ENCODE measurements at regions not wholly inside any gene's neighbourhood (a gene's known extent, or its start where the extent isn't known, plus 50 kb on each side); places are given as distances from the start of the nearest gene placed in this dataset. TPM values are rescaled to one million over a fixed set of nuclear protein-coding genes. Genes with fewer than 3 reads are reported as not detected.
"Not testable (repeated sequence)": the region's sequence is repeated elsewhere in the genome, so short reads cannot be mapped to it uniquely, and the experiment has no call there.

DNA sequence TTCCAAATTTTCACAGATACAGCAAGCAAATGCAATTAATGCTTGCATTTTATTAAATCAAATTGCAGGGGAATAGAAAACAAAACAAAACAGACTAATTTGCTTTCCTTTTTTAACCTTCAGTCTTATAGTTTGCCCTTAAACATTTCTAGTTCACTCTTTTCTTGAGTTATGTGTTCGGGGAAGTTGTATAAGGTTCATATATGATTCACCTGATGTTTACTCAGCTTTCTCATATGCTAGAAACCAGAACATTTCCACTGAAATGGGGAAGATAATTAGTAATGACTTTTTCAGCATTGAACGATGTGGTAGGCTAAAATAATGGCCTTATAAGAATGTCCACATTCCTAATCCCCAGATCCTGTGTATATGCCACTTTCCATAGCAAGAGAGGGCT is 64.6 kb upstream of the NBPF26 start:
- not testable (repeated sequence) for DNase-seq (ENCODE audit: low read depth)

DNA sequence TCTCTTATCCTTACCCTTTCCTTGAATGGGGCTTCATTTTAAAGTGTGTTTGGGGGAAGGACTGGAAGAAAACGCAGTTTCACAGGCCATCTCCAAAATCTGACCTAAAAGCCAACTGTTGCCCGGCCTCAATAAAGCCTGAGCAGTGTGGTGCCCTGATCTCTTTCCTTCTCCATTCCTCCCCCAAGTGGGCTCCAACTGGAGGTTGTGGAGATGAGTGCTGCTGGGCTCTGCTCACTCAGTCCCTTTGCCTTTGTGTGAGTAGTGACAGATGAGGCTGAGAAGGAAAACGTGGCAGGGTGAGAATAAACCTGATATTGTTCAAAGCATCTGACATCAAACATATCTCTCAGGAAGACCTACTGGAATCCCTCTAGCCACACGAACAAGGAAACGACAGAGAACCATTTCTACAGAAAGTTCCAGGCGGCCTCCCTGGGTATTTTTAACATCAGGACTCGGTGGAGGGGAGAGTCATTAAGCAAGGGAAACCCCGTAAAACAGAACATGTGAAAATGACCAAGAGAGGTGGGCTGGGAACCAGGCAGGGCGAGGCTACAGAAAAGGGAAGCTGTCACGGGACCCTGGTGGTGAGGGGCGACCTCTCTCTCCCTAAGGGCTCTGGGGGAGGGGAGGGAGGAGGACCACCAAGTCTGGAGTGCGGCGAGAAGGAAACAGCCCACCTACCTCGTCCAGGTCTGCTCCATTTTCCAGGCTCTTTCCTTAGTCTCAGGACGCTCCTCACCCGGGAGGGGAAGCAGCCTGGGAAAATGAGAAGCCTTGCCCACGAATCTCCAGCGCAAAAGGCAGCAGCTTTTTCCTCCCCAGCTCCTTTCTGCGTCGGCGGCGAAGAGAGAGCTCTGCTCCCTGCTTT is 59.1 kb upstream of the NBPF26 start:
- not testable (repeated sequence) for DNase-seq (ENCODE audit: low read depth)

DNA sequence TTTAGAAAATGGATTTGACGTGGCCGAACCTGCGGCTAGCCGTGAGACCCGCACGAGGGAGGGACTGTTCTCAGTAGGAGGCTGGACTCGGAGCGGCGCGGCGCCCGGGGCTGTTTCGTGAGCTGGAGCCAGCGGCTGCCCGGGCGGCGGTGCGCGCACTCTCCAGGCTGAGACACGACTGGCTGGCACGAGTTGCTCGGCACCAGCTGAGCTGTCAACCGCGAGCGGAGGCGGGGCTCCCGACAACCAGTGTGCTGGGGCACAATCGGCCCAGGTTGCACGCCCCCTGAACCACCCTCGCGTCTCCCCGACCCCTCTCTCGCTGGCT is 58.5 kb upstream of the NBPF26 start:
- DNase-seq (ENCODE audit: low read depth) = not testable (repeated sequence)

DNA sequence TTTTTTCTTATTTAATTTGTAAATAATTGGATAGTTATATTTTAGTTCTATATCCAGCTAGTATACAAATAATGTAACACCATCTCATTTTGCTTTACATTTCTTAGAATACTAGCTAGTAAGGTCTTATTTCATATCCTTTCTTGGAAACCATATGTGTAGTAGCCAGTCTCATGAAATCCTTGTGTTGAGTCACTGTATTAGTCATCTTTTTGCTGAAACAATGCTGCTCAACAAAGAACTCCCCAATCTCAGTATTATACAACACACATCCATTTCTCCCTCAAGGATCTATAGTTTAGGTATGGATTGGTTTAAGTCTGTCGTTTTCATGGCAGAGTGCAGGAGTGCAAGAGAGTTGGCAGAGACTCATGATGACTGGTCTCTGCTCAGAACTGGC is 55.6 kb upstream of the NBPF26 start:
- not testable (repeated sequence) for DNase-seq (ENCODE audit: low read depth)

Small RNA genes in the stretch of these regions (small RNA-seq; reads per million reads assigned to genes)
- gene RF00004 = not detected
